ENCODE measurements at regions not wholly inside any gene's neighbourhood (a gene's known extent, or its start where the extent isn't known, plus 50 kb on each side); places are given as distances from the start of the nearest gene placed in this dataset.

GRCh38 chr3:178181784-178182183 is 354.5 kb upstream of the KCNMB2 start:
- TF ChIP-seq CTCF (IDR thresholded peaks at IDR 0.05) (no peak), POLR2A (IDR thresholded peaks at IDR 0.05) (no peak)
